Panc1 (cell line): ENCODE measurements at regions not wholly inside any gene's neighbourhood (a gene's known extent, or its start where the extent isn't known, plus 50 kb on each side); places are given as distances from the start of the nearest gene placed in this dataset.

Source experiments
- POLR2AphosphoS5 ChIP-seq: IDR thresholded peaks from 2 replicates; pipeline ENCODE4 v1.6.1; 2012; ENCODE audit warnings: mild to moderate bottlenecking, low read depth, low read length, moderate library complexity
- SIN3A ChIP-seq: IDR thresholded peaks from 2 replicates; pipeline ENCODE4 v1.6.1; 2012; ENCODE audit warnings: low read depth, mild to moderate bottlenecking, low read length, moderate library complexity, borderline replicate concordance; ENCODE audit not compliant: insufficient read depth
- TCF7L2 ChIP-seq: IDR thresholded peaks from 2 replicates; pipeline ENCODE4 v1.6.1; 2011; ENCODE audit warnings: mild to moderate bottlenecking, low read depth, low read length, inconsistent platforms
- TF ChIP-seq, protein P1 (sequence below): fragments of 450-650 bp; IDR thresholded peaks from 2 replicates; pipeline ENCODE4 v1.5.1; 2017; ENCODE audit warnings: mild to moderate bottlenecking

DNA sequence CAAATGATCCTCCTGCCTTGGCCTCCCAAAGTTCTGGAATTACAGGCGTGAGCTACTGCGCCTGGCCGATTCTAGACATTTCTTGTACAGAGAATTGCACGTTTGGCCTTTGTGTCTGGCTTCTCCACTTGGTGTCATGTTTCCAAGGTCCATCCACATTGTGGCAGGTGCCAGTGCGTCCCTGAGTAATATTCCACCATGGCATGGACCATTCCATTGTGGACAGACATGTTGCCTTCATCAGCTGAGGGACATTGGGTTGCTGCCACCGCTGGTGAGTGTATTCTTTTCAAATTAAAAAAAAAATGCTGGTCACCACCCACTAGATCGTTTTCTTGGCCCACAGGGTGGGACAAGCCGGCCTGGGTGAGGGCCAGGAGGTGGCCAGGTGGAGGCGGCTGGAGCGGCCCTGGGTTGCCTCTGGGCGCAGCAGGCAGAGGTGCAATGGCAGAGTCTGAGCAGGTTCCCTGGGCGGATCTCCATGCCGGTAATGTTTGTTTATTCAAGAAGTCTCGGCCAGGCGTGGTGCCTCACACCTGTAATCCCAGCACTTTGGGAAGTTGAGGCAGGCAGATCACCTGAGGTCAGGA is 274.1 kb downstream of the SEC14L1 start:
- TF ChIP-seq, protein P1, sequence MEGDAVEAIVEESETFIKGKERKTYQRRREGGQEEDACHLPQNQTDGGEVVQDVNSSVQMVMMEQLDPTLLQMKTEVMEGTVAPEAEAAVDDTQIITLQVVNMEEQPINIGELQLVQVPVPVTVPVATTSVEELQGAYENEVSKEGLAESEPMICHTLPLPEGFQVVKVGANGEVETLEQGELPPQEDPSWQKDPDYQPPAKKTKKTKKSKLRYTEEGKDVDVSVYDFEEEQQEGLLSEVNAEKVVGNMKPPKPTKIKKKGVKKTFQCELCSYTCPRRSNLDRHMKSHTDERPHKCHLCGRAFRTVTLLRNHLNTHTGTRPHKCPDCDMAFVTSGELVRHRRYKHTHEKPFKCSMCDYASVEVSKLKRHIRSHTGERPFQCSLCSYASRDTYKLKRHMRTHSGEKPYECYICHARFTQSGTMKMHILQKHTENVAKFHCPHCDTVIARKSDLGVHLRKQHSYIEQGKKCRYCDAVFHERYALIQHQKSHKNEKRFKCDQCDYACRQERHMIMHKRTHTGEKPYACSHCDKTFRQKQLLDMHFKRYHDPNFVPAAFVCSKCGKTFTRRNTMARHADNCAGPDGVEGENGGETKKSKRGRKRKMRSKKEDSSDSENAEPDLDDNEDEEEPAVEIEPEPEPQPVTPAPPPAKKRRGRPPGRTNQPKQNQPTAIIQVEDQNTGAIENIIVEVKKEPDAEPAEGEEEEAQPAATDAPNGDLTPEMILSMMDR = no peak
- TF ChIP-seq SIN3A (no peak), POLR2AphosphoS5 (no peak), TCF7L2 (no peak)
